Myocyte (in vitro differentiated cells): ENCODE measurements at regions not wholly inside any gene's neighbourhood (a gene's known extent, or its start where the extent isn't known, plus 50 kb on each side); places are given as distances from the start of the nearest gene placed in this dataset.
"Not testable (repeated sequence)": the region's sequence is repeated elsewhere in the genome, so short reads cannot be mapped to it uniquely, and the experiment has no call there.

ENCODE experiments used
- DNase-seq: peaks from one replicate; pipeline ENCODE4 v3.0.0-alpha.2; 2012; ENCODE audit warnings: low read depth

DNA sequence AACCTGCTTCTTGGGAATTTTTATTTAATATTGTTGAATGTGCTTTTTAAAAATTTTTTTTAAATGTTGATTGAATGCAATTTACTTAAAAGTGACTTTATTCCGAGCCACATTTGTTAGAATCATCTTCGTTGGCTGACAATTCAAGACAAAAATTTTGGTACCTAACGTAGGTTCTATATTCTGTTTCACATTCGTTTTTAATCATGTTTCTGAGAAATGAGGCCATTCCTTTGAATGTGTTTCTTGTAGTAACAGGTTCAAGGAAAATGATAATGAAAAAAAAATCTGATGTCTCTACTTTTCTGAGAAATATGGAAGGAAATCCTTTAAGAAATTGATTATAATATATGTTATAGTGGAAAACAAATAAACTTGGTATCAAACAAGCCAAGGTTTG lies 92.3 kb upstream of the DCLK2 start:
- no peak for DNase-seq

DNA sequence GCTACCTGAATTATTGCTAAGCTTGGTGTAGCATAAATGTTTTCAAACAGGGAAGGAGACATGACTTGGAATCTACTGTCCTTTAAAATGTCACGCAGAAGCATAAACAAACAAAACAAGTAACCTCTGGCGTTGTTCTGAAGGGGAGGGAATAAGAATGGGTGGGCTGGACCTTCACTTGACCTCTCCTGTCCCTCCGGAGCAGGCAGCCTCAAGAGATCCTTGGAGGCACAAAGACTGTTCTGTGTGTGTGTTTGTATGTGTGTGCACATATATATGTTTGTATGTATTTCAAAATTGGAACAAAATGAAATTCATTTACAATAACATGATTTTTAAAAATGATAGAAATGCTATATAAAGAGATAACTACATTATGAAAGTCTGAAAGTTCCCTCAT lies 91.3 kb upstream of the DCLK2 start:
- DNase-seq: no peak

GRCh38 chr4:149987330-149988086 lies 90.7 kb upstream of the DCLK2 start:
- peak; percentile 57 for DNase-seq

- DNase-seq: no peak
Measured at GRCh38 chr4:149988087-149988410, 90.2 kb upstream of the DCLK2 start.

DNA sequence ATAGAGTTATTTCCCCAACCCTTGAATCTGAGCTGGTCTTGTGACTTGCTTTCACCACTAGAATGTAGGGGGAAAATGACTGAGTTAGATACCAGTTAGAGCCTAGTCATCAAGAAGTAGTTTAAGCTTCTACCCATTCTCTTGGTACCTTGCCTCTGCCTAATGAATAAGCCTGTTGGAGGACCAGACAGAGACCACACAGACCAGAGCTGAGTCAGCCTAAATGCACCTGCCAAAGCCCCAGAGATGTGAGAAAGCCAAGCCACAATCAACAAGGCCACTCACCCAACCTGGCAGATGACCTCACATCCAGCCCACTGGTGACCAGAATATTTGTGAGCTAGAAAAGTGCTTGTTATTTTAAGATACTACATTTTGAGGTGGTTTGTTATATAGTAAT lies 85.2 kb upstream of the DCLK2 start:
- DNase-seq: peak; percentile 95

DNA sequence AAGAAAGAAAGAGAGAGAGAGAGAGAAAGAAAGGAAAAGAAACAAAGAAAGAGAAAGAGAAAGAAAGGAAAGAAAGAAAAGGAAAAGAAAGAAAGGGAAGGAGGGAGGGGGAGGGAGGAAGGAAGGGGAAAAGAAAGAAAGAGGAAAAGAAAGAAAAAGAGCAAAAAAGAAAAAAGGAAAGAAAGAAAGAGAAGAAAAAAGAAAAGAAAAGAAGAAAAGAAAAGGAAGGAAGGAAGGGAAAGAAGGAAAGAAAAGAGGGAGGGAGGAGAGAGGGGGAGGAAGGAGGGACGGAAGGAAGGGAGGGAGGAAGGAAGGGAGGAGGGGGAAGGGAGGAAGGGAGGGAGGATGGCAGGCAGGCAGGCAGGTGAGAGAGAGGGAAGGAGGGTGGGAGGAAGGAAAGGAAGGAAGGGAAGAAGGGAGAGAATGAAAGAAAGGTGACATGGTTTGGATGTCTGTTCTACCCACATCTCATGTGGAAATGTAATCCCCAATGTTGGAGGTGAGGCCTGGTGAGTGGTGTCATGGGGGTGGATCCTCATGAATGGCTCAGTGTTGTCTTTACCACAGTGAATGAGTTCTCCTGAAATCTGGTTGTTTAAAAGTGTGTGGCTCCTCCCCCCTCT lies 83.0 kb upstream of the DCLK2 start:
- no peak for DNase-seq

GRCh38 chr4:149997881-149998421 lies 80.3 kb upstream of the DCLK2 start:
- DNase-seq: no peak

DNA sequence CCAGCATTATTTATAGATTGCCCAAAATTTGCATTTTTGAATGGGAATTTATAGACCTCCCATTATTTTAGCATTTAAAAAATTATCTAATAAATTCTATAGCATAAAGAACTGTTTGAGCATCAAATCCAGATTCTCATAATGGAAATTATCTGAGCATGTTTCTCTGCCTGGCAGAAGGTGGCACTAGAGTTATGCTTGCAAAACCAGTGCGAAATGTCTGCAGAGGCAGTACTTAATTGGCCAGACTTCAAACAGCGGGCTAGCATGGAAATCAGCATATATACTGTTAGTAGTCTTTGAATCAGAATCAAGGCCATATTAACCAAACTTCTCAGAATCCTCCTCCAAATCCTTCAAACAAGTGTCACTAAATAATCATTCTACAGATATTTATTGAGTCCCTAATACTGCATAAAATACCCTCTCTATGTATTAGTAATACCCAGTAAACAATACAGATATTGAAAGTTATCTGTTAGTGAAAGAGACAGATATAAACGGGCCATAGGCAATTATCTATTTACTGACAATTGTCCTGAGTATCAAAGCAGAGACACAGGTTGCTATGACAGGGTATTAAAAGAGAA lies 78.7 kb upstream of the DCLK2 start:
- DNase-seq: peak; percentile 70

DNA sequence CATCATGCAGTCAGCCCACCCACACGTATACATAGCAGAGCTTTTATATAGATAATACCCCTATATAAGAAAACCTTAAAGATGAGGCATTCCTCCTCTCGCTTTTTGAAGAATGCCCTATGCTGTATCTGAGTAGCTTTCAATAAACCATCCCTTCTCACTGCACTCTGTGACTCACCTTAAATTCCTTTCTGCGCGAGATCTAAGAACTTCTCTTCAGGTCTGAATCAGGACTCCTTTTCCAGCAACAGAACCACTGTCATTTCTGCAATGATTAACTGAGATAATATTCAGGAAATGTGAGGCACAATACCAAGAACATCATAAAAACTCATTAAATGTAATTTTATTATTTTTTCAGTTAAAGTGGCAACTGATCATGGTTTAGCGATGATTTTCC lies 76.4 kb upstream of the DCLK2 start:
- DNase-seq: no peak

- DNase-seq: no peak
Measured at GRCh38 chr4:150002561-150002960, 75.7 kb upstream of the DCLK2 start.

DNA sequence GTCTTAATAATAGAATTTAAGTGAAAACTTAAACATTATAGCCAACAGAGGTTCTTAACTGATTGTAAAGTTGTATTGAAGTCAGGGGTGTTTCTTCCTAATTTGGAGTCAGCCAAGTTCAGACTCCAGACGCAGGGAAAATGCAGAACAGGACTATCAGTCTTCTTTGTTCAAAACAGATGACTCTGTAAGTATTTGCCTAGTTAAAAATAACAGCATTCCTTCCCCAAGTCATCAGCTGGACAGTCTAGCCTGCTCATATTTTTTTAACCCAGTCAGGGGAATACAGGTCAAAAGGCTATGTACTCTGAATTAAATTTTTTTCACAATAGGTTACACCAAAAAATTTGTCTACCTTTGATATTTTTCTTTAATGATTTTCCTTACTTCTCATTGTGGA lies 73.8 kb upstream of the DCLK2 start:
- peak; percentile 63 for DNase-seq

DNA sequence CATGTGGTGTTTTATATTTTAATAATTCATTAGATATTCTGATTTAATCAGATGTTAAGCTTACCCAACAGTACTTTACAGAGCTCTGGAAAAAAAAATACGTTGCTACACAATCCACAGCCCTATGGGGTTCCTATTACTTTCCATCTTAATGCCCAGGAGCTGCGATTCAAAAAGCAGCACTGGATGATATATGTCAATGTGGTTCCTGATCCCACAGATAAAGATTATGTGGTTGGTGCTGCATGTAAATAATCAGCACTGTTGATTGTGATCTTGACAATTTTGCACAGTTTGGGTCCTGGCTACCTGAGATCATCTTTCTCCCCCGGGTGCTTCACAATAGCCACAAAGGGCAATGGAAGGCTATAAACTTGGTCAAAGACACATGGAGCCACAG lies 72.7 kb upstream of the DCLK2 start:
- DNase-seq: no peak

GRCh38 chr4:150006197-150006596 lies 72.0 kb upstream of the DCLK2 start:
- peak; percentile 37 for DNase-seq

DNA sequence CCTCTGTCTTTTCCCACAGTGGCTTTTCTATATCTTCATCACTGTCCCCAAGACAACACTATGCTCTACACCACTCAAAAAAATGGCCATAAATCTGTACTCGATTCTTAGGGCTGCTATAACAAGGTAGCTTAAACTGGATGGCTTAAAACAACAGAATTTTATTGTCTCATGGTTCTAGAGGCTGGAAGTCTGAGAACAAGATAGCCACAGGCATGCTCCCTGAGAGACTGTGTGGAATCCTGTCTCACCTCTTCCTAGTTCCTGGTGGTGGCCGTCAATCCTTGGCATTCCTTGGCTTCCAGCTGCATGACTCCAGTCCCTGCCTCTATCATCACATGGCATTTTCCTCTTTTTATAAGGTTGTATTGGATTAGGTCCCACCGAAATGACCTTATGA lies 70.7 kb upstream of the DCLK2 start:
- DNase-seq: peak; percentile 80

- DNase-seq: no peak
Measured at GRCh38 chr4:150008546-150008945, 69.7 kb upstream of the DCLK2 start.

GRCh38 chr4:150009533-150009932 lies 68.7 kb upstream of the DCLK2 start:
- DNase-seq: no peak

- peak; percentile 73 for DNase-seq
Measured at GRCh38 chr4:150010525-150011126, 67.6 kb upstream of the DCLK2 start.

DNA sequence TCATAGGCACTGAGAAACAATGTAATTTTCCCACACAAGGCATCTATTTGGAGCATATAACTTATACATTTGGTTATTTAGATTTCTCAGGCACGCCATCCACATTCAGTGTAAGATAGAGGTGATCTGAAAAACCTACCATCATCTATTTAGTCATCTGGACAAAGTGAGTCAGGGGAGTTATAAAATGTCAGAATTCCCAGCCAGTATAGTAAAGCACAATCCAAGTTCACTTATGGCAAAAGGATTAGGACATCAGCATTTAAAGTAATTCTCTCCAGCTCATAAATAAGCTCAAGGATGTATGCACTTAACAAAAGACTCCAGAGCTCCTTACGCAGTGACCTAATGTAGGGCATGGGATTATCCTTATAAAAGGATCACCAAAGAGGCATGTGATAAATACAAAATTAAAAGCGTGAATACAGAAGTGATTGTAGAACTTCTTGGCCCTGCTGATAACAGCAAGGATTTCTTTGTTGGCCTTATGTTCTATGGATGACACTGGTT lies 65.3 kb upstream of the DCLK2 start:
- no peak for DNase-seq

GRCh38 chr4:150015910-150016309 lies 62.3 kb upstream of the DCLK2 start:
- DNase-seq: not testable (repeated sequence)

DNA sequence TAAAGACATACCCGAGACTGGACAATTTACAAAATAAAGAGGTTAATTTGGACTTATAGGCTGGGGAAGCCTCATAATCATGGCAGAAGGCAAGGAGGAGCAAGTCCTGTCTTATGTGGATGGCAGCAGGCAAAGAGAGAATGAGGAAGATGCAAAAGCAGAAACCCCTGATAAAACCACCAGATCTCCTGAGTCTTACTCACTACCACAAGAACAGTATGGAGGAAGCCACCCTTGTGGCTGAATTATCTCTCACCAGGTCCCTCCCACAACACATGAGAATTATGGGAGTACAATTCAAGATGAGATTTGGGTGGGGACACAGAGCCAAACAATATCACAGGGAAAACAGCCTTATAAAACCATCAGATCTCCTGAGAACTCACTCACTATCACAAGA lies 61.6 kb upstream of the DCLK2 start:
- DNase-seq: not testable (repeated sequence)

GRCh38 chr4:150018257-150018656 lies 60.0 kb upstream of the DCLK2 start:
- no peak for DNase-seq

GRCh38 chr4:150021483-150021882 lies 56.8 kb upstream of the DCLK2 start:
- DNase-seq: no peak
